ENCODE measurements at regions not wholly inside any gene's neighbourhood (a gene's known extent, or its start where the extent isn't known, plus 50 kb on each side); places are given as distances from the start of the nearest gene placed in this dataset.

DNA sequence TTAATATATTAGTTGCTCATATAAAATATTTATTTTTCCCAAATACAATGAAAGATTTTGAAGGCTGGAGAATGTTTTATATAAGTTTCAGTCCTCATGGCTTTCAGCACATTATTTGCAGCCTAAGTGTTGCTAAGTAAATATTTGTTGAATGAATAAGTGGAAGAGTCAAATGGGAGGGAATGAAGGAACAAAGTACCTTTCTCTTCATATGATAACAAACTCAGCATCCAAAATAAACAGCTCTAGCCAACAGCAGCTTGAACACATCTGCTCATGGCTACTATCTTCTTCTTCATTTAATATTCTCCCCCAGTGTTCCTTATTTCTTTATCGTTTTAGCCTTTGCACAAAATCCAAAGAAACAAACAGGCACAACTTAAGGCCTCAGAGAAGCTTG, 385.2 kb upstream of the PIK3C3 start:
- DNase-seq, result no peak
- no peaks in the 10 kb centered on the region for H3K36me3 ChIP-seq (ENCODE audit: low read depth, missing control alignments)
- no peaks in the 10 kb centered on the region for H3K27me3 ChIP-seq
- H3K9me3 ChIP-seq, result no peaks in the 10 kb centered on the region
- no peak for TF ChIP-seq POLR2A (IDR thresholded peaks at IDR 0.05)
- TF ChIP-seq, protein P1, sequence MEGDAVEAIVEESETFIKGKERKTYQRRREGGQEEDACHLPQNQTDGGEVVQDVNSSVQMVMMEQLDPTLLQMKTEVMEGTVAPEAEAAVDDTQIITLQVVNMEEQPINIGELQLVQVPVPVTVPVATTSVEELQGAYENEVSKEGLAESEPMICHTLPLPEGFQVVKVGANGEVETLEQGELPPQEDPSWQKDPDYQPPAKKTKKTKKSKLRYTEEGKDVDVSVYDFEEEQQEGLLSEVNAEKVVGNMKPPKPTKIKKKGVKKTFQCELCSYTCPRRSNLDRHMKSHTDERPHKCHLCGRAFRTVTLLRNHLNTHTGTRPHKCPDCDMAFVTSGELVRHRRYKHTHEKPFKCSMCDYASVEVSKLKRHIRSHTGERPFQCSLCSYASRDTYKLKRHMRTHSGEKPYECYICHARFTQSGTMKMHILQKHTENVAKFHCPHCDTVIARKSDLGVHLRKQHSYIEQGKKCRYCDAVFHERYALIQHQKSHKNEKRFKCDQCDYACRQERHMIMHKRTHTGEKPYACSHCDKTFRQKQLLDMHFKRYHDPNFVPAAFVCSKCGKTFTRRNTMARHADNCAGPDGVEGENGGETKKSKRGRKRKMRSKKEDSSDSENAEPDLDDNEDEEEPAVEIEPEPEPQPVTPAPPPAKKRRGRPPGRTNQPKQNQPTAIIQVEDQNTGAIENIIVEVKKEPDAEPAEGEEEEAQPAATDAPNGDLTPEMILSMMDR (IDR thresholded peaks at IDR 0.05), result no peak
- 36 to 50% methylated on average over 1 of the region's 1 CpG for WGBS, 2 donors
- no peaks in the 10 kb centered on the region for H3K4me1 ChIP-seq
- H3K4me3 ChIP-seq, result no peak overlapping the region
- intact Hi-C loops (cut with DNase I; ENCODE audit: low total_unique reads), result no loop called here
- no peak overlapping the region for H3K27ac ChIP-seq

DNA sequence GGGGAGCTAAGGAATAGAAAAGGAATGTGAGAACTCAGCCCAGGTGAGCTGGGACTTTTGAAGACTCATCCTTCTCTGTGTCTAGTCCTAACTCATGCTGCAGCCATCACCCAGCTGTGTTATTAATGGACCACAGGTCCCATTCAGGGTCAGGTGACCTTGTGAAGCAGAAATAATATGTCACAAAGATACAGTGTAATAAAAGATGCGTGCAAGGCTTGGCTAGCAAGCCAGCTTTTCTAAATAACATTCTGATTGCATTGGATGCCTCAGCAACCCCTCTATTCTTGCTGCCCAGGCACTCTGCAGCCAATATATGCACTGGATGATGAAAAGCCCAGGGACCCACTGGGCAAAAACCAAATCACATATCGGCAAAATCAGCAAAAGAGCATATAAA, 393.1 kb upstream of the PIK3C3 start:
- H3K27me3 ChIP-seq, result no peaks in the 10 kb centered on the region
- no peak overlapping the region for H3K27ac ChIP-seq
- intact Hi-C loops (cut with DNase I; ENCODE audit: low total_unique reads), result no loop called here
- H3K36me3 ChIP-seq (ENCODE audit: low read depth, missing control alignments), result no peaks in the 10 kb centered on the region
- no peak overlapping the region for H3K4me3 ChIP-seq
- DNase-seq, result no peak
- H3K9me3 ChIP-seq, result no peaks in the 10 kb centered on the region
- TF ChIP-seq, protein P1 (IDR thresholded peaks at IDR 0.05), result no peak
- TF ChIP-seq POLR2A (IDR thresholded peaks at IDR 0.05), result no peak
- 71 to 89% methylated on average over 2 of the region's 2 CpGs for whole genome bisulfite sequencing, 2 donors
- H3K4me1 ChIP-seq, result no peaks in the 10 kb centered on the region

DNA sequence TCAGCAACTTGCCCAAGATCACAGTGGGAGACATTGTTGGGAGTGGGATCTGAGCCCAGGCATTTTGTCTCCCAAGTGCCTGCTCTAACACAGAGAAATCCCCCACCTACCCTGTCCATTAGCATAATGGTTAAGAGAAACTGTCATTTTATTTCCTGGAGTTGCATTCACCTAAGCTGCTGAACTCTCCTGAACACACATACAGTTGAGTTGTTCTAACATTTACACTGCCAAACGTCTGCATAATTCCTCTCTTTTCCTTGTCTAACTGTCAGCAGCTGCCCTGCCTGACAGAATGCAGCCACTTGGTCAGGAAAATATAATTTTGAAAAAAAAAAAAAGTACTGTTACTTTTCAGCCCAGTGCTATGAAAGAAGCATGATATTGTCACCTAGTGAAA, 396.3 kb upstream of the PIK3C3 start:
- intact Hi-C loops (cut with DNase I; ENCODE audit: low total_unique reads), result no loop called here
- Histone ChIP-seq H3K27ac (no peak overlapping the region), H3K27me3 (no peaks in the 10 kb centered on the region), H3K36me3 (ENCODE audit: low read depth, missing control alignments) (no peaks in the 10 kb centered on the region), H3K4me3 (no peak overlapping the region), H3K4me1 (no peaks in the 10 kb centered on the region), H3K9me3 (no peaks in the 10 kb centered on the region)
- TF ChIP-seq, protein P1 (IDR thresholded peaks at IDR 0.05), result no peak
- TF ChIP-seq POLR2A (IDR thresholded peaks at IDR 0.05), result no peak
- 35 to 54% methylated on average over 1 of the region's 1 CpG for WGBS, 2 donors
- no peak for DNase-seq

DNA sequence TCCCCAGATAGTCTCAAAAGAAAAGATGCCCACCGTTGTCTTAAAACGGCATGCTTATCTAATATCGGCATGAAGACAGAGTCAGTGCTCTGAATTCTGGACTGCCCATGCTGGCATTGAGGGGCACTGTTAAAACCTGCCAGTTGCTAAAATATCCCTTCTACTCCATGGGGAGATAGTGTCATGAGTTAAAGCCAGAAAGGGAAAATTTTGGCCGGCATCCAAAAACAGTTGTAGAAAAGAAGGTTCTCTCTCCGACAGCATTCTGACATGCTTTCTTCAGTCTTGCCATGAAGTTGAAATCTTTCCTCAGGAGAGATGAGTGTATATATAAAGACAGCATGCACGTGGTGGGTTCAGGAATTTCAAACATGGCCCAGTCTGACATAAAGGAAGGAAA, 401.3 kb upstream of the PIK3C3 start:
- Histone ChIP-seq H3K36me3 (ENCODE audit: low read depth, missing control alignments) (no peaks in the 10 kb centered on the region), H3K27me3 (no peaks in the 10 kb centered on the region), H3K9me3 (no peaks in the 10 kb centered on the region), H3K4me1 (no peaks in the 10 kb centered on the region), H3K27ac (no peak overlapping the region), H3K4me3 (no peak overlapping the region)
- 51 to 53% methylated on average over 6 of the region's 6 CpGs for WGBS, 2 donors
- TF ChIP-seq, protein P1 (IDR thresholded peaks at IDR 0.05), result no peak
- no peak for TF ChIP-seq POLR2A (IDR thresholded peaks at IDR 0.05)
- no peak for DNase-seq
- intact Hi-C loops (cut with DNase I; ENCODE audit: low total_unique reads), result no loop called here

GRCh38 chr18:41548521-41549260, 406.3 kb upstream of the PIK3C3 start:
- WGBS, 2 donors, result 80 to 82% methylated on average over 9 of the region's 9 CpGs

More at GRCh38 chr18:41548521-41549260, 406.3 kb upstream of the PIK3C3 start:
- intact Hi-C loops (cut with DNase I; ENCODE audit: low total_unique reads), result no loop called here
- no peak for TF ChIP-seq POLR2A (IDR thresholded peaks at IDR 0.05)
- TF ChIP-seq, protein P1 (IDR thresholded peaks at IDR 0.05), result no peak
- Histone ChIP-seq H3K36me3 (ENCODE audit: low read depth, missing control alignments) (no peaks in the 10 kb centered on the region), H3K9me3 (no peaks in the 10 kb centered on the region), H3K4me3 (no peak overlapping the region), H3K4me1 (no peaks in the 10 kb centered on the region), H3K27ac (no peak overlapping the region), H3K27me3 (no peaks in the 10 kb centered on the region)
- DNase-seq, result no peak

All from testis (tissue), 2 donors.